GM10248 (cell line): ENCODE measurements at regions not wholly inside any gene's neighbourhood (a gene's known extent, or its start where the extent isn't known, plus 50 kb on each side); places are given as distances from the start of the nearest gene placed in this dataset.
"Not testable (repeated sequence)": the region's sequence is repeated elsewhere in the genome, so short reads cannot be mapped to it uniquely, and the experiment has no call there.

Source experiments
- CTCF ChIA-PET: fragments of 300-600 bp; sonication (Branson Sonifier 250); formaldehyde crosslinking; extraction: SDS; loops from one replicate; lab custom pipeline; 2021; ENCODE audit warnings: antibody characterized with exemption; lab: Yijun Ruan, JAX
- POLR2A ChIA-PET: fragments of 350-650 bp; sonication (Branson Sonifier 250); formaldehyde crosslinking; extraction: SDS; loops from one replicate; lab custom pipeline; 2020; ENCODE audit warnings: antibody characterized with exemption; lab: Yijun Ruan, JAX
- DNase-seq: peaks from one replicate; pipeline ENCODE4 v3.0.0; 2012; ENCODE audit errors: extremely low spot score
- CTCF ChIP-seq: IDR thresholded peaks from 2 replicates; pipeline ENCODE4 v1.5.1; 2012; ENCODE audit warnings: mild to moderate bottlenecking, low read depth; ENCODE audit errors: extremely low read depth, missing control alignments, control extremely low read depth

DNA sequence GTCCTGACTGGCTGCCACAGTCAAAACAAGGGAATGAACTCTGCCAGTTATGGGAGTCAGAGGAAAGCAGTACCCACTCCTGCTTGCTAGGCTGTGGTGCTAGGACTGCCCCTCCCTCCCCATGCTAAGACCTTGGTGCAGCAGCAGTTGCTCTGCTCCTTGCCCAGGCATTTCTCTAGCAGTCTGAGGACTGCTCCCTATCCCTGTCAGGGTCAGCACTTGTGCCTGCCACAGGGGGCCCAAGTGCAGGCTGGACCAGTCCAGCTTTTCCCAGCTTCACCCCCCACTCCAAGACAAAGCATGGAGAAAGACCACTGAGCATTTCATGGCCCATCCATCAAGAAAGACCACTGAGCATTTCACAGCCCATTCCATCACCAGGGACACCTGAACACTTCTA, 305.8 kb upstream of the CLEC14A start:
- no peak for TF ChIP-seq CTCF
- POLR2A ChIA-PET: no interaction called here
- DNase-seq: no peak
- CTCF ChIA-PET: no interaction called here

- CTCF ChIA-PET: no interaction called here
- POLR2A ChIA-PET: no interaction called here
- no peak for TF ChIP-seq CTCF
- DNase-seq: no peak
These were observed 303.8 kb upstream of the CLEC14A start for GRCh38 chr14:38559711-38560110.

GRCh38 chr14:38557391-38557790, 301.5 kb upstream of the CLEC14A start:
- CTCF ChIA-PET: interaction anchor here (1.8 kb wide), 1 partner anchor 12 kb away, joined by 3 read pairs; no protein-coding TSS in a partner anchor
- POLR2A ChIA-PET, DNase-seq: not testable (repeated sequence)

DNA sequence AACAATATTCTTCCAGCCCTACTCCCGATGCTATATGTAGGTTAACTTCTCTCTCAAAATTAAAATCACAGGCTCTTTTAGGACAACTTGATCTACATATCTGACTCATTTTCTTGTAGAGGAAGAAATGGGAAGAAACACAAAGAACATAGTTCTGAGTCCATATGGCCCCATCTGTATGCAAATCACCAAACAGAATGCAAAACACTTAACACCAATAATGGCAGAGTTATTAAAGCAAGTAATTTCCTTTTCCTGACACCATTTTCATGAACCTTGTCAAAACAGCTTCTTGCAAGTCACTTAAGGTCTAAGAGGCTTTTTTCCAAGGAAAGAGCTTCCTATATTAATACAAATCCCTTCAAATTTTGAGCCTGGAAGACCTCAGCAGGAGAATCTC, 300.4 kb upstream of the CLEC14A start:
- POLR2A ChIA-PET: no interaction called here
- no peak for TF ChIP-seq CTCF
- CTCF ChIA-PET: interaction anchor here (1.8 kb wide), 1 partner anchor 11 kb away, joined by 3 read pairs; no protein-coding TSS in a partner anchor
- DNase-seq: no peak

GRCh38 chr14:38554026-38554425, 298.1 kb upstream of the CLEC14A start:
- TF ChIP-seq CTCF: no peak
- POLR2A ChIA-PET: no interaction called here
- CTCF ChIA-PET: no interaction called here
- DNase-seq: no peak

DNA sequence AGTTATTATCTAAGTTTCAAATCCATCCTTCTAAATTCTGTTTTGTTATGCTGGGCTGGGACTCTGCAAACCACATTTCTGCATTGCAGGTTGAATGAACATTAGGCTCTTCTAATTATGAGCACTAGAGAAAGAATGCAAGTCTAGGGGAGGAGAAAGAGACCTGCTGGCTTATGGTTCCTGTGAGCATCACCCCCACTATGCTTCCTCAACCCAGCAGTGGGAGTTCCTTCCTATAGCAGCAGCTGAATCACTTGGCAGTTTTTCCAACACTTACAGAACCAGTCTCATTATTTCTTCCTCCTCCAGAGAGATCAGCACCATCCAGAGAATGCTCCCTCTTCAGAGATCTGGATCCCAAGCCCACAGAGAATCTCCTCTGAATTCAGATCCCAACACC, 297.7 kb upstream of the CLEC14A start:
- CTCF ChIA-PET: no interaction called here
- DNase-seq: no peak
- POLR2A ChIA-PET: no interaction called here
- no peak for TF ChIP-seq CTCF

DNA sequence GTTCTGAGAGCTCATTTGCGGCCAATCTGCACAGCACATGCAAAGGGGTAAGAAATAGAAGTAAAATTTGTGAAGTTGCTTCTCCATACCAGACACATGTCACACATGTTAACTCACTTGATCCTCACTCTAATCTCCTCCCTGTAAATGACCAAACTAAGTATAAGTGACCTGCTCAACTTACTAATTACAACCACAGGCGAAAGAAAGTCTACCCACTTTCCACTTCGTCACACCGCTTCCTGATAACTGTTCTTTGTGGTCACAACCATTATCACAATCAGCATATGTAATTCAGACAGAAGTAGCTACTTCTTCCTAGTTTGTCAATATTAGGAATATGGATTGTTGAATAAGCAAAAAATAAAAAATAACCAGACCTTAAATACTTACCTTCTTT, 293.7 kb upstream of the CLEC14A start:
- POLR2A ChIA-PET: no interaction called here
- TF ChIP-seq CTCF: no peak
- CTCF ChIA-PET: no interaction called here
- no peak for DNase-seq
